Smooth muscle cell (in vitro differentiated cells): ENCODE measurements at regions not wholly inside any gene's neighbourhood (a gene's known extent, or its start where the extent isn't known, plus 50 kb on each side); places are given as distances from the start of the nearest gene placed in this dataset.

Source experiments
- DNase-seq: peaks from one replicate; lab custom pipeline; 2025; ENCODE audit not compliant: unreplicated experiment; lab: John Stamatoyannopoulos, UW
- H2AFZ ChIP-seq: fragments of 200-600 bp; sonication (generic); 2 replicates; pipeline ENCODE4 v1.6.0; 2016; ENCODE audit warnings: antibody characterized with exemption, low read depth, mild to moderate bottlenecking
- H3F3A ChIP-seq: fragments of 200-600 bp; sonication (generic); 2 replicates; pipeline ENCODE4 v1.6.0; 2017; ENCODE audit warnings: antibody characterized with exemption, low read depth
- H3K27ac ChIP-seq: fragments of 200-600 bp; sonication (generic); 2 replicates; pipeline ENCODE4 v1.5.1; 2016; ENCODE audit warnings: low read depth, mild to moderate bottlenecking
- H3K27me3 ChIP-seq: fragments of 200-600 bp; sonication (generic); 2 replicates; pipeline ENCODE4 v1.6.1; 2016; ENCODE audit warnings: low read depth, mild to moderate bottlenecking
- H3K36me3 ChIP-seq: fragments of 200-600 bp; sonication (generic); 2 replicates; pipeline ENCODE4 v1.5.1; 2016; ENCODE audit warnings: low read depth
- H3K4me1 ChIP-seq: fragments of 200-600 bp; sonication (generic); 2 replicates; pipeline ENCODE4 v1.5.1; 2016; ENCODE audit warnings: low read depth
- H3K4me2 ChIP-seq: fragments of 200-600 bp; sonication (generic); 2 replicates; pipeline ENCODE4 v1.6.0; 2016; ENCODE audit warnings: mild to moderate bottlenecking
- H3K4me3 ChIP-seq: fragments of 200-600 bp; sonication (generic); 2 replicates; pipeline ENCODE4 v1.5.1; 2016; ENCODE audit warnings: mild to moderate bottlenecking
- H3K79me2 ChIP-seq: fragments of 200-600 bp; sonication (generic); 2 replicates; pipeline ENCODE4 v1.6.0; 2016; ENCODE audit warnings: low read depth, mild to moderate bottlenecking
- H3K9ac ChIP-seq: fragments of 200-600 bp; sonication (generic); 2 replicates; pipeline ENCODE4 v1.6.0; 2016; ENCODE audit warnings: low read depth
- H3K9me3 ChIP-seq: fragments of 200-600 bp; sonication (generic); replicated peaks from 2 replicates; pipeline ENCODE4 v1.5.1; 2016; ENCODE audit warnings: low read depth
- H4K20me1 ChIP-seq: fragments of 200-600 bp; sonication (generic); 2 replicates; pipeline ENCODE4 v1.6.0; 2016; ENCODE audit warnings: low read depth
- CTCF ChIP-seq: fragments of 200-600 bp; sonication (generic); IDR thresholded peaks from 2 replicates; pipeline ENCODE4 v1.5.1; 2017; ENCODE audit warnings: borderline replicate concordance, mild to moderate bottlenecking, antibody characterized with exemption; ENCODE audit not compliant: insufficient read depth, poor library complexity, severe bottlenecking
- WGBS: methylation state at CpG from one replicate; pipeline ENCODE4 v1.1.7; 2016; ENCODE audit warnings: low lambda C conversion rate; 5-methylcytosine and 5-hydroxymethylcytosine counted together

GRCh38 chr16:87042551-87043230, 274.5 kb downstream of the C16orf95 start:
- peak overlapping the region; percentile 51 for H3K4me2 ChIP-seq
- WGBS = 46% methylated on average over 20 of the region's 20 CpGs

DNA sequence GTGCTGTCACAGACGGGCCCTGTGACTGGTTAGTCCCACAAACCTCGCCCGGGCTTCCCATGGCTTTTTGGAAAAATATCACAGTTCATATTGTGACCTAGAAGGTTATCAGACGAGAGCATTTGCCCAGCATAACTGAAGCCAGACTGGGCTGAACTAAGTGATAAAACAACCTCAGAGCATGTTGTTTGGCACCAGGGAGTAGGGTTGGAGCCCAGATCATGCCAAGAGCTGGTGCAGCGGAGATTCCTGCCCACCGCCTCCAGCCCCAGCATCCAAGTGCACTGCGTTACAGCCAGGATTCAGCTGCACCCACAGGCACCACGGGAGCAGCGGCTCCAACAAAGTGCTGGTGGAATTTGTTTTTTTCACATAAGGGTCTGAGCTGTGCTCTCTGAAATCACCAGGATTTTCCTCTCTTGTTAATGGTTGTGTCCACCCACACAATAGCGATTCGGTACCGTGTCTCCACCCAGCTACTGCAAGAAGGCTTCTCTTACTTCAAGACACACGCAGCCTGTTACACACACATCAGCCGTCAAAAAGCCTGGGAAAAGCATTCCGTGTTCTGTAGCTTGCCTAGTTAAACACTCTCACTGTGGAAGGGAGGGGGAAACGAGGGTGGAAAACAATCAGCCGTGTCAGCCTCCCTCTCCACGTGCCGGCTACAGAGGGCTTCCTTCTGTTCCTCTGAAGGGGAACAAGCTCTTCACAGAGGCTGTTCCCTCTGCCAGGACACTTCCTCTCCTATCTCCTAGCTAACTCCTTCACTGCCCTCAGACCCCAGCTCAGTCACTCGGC, 273.8 kb downstream of the C16orf95 start:
- peak overlapping the region; percentile 48 for H3K4me2 ChIP-seq
- H4K20me1 ChIP-seq = no peaks in the 10 kb centered on the region
- H3K4me3 ChIP-seq = no peak overlapping the region
- peaks cover 10% of the 10 kb centered on the region for H3K27me3 ChIP-seq
- H3K9me3 ChIP-seq = no peaks in the 10 kb centered on the region
- H3K27ac ChIP-seq = no peak overlapping the region
- peaks cover 12% of the 10 kb centered on the region for H3K4me1 ChIP-seq
- WGBS = 39% methylated on average over 20 of the region's 20 CpGs
- no peak overlapping the region for H3K9ac ChIP-seq
- no peaks in the 10 kb centered on the region for H3F3A ChIP-seq
- no peak for TF ChIP-seq CTCF
- H3K36me3 ChIP-seq = no peaks in the 10 kb centered on the region
- no peak for DNase-seq
- H2AFZ ChIP-seq = no peak overlapping the region
- H3K79me2 ChIP-seq = no peaks in the 10 kb centered on the region

More at GRCh38 chr16:87042551-87043230, 274.5 kb downstream of the C16orf95 start:
- Histone ChIP-seq H3K27ac (peak overlapping the region; percentile 54), H3K9ac (peak overlapping the region; percentile 13), H3K36me3 (no peaks in the 10 kb centered on the region), H2AFZ (no peak overlapping the region), H3K4me1 (peaks cover 10% of the 10 kb centered on the region), H3K4me3 (no peak overlapping the region), H4K20me1 (no peaks in the 10 kb centered on the region), H3K9me3 (no peaks in the 10 kb centered on the region), H3K79me2 (no peaks in the 10 kb centered on the region), H3F3A (no peaks in the 10 kb centered on the region), H3K27me3 (peaks cover 10% of the 10 kb centered on the region)
- no peak for TF ChIP-seq CTCF
- no peak for DNase-seq

- H2AFZ ChIP-seq = no peak overlapping the region
- no peaks in the 10 kb centered on the region for H4K20me1 ChIP-seq
- 71% methylated on average over 8 of the region's 8 CpGs for WGBS
- DNase-seq = no peak
- H3K79me2 ChIP-seq = no peaks in the 10 kb centered on the region
- peaks cover 12% of the 10 kb centered on the region for H3K4me1 ChIP-seq
- peaks cover 8% of the 10 kb centered on the region for H3K27me3 ChIP-seq
- H3K27ac ChIP-seq = no peak overlapping the region
- H3K9me3 ChIP-seq = no peaks in the 10 kb centered on the region
- no peaks in the 10 kb centered on the region for H3K36me3 ChIP-seq
- no peak overlapping the region for H3K9ac ChIP-seq
- no peak for TF ChIP-seq CTCF
- no peak overlapping the region for H3K4me3 ChIP-seq
- H3K4me2 ChIP-seq = no peak overlapping the region
- no peaks in the 10 kb centered on the region for H3F3A ChIP-seq
Measured at GRCh38 chr16:87044032-87044382, 273.2 kb downstream of the C16orf95 start.
